IMR-90 (cell line): ENCODE measurements at regions not wholly inside any gene's neighbourhood (a gene's known extent, or its start where the extent isn't known, plus 50 kb on each side); places are given as distances from the start of the nearest gene placed in this dataset.

Experiments used
- CEBPB ChIP-seq: IDR thresholded peaks from 2 replicates; pipeline ENCODE4 v1.6.1; 2012; ENCODE audit warnings: low read depth, low read length, improper control_type of control experiment
- CTCF ChIP-seq: conservative IDR thresholded peaks from 2 replicates; pipeline ENCODE4 v1.5.1; 2012; ENCODE audit warnings: mild to moderate bottlenecking, low read depth, low read length, improper control_type of control experiment
- MAFK ChIP-seq: IDR thresholded peaks from 2 replicates; pipeline ENCODE4 v1.6.1; 2012; ENCODE audit warnings: low read depth, low read length, improper control_type of control experiment
- MXI1 ChIP-seq: IDR thresholded peaks from 2 replicates; pipeline ENCODE4 v1.6.1; 2012; ENCODE audit warnings: low read depth, mild to moderate bottlenecking, low read length, moderate library complexity, borderline replicate concordance
- POLR2A ChIP-seq: IDR thresholded peaks from 2 replicates; pipeline ENCODE4 v1.6.1; 2012; ENCODE audit warnings: mild to moderate bottlenecking, low read depth, low read length
- RAD21 ChIP-seq: IDR thresholded peaks from 2 replicates; pipeline ENCODE4 v1.6.1; 2012; ENCODE audit warnings: low read length, improper control_type of control experiment
- SMC3 ChIP-seq: fragments of 150-350 bp; IDR thresholded peaks from 2 replicates; pipeline ENCODE4 v1.6.1; 2016; ENCODE audit warnings: low read depth, mild to moderate bottlenecking, antibody characterized with exemption, low read length, moderate library complexity

GRCh38 chr4:3676907-3677747, 89.1 kb upstream of the ADRA2C start:
- TF ChIP-seq CTCF = no peak
- no peak for TF ChIP-seq MXI1
- no peak for TF ChIP-seq POLR2A
- TF ChIP-seq CEBPB = no peak
- TF ChIP-seq RAD21 = no peak
- no peak for TF ChIP-seq SMC3
- TF ChIP-seq MAFK = no peak
